ENCODE measurements at regions not wholly inside any gene's neighbourhood (a gene's known extent, or its start where the extent isn't known, plus 50 kb on each side); places are given as distances from the start of the nearest gene placed in this dataset.

- TF ChIP-seq CTCF (conservative IDR thresholded peaks at IDR 0.05; ENCODE audit: low read depth), result no peak
- ChIA-PET CTCF (interaction anchor here (0.5 to 0.8 kb wide), 4 partner anchors 51 to 1402 kb away, joined by 3 to 6 read pairs (median 4); no protein-coding TSS in a partner anchor), POLR2A (ENCODE audit: low non-redundant PET) (no interaction called here)
- H3K27ac ChIP-seq, result no peak overlapping the region
- peak; percentile 28 for DNase-seq (ENCODE audit: low spot score)
Observed at GRCh38 chr11:116193321-116194131, 579.3 kb downstream of the BUD13 start.

DNA sequence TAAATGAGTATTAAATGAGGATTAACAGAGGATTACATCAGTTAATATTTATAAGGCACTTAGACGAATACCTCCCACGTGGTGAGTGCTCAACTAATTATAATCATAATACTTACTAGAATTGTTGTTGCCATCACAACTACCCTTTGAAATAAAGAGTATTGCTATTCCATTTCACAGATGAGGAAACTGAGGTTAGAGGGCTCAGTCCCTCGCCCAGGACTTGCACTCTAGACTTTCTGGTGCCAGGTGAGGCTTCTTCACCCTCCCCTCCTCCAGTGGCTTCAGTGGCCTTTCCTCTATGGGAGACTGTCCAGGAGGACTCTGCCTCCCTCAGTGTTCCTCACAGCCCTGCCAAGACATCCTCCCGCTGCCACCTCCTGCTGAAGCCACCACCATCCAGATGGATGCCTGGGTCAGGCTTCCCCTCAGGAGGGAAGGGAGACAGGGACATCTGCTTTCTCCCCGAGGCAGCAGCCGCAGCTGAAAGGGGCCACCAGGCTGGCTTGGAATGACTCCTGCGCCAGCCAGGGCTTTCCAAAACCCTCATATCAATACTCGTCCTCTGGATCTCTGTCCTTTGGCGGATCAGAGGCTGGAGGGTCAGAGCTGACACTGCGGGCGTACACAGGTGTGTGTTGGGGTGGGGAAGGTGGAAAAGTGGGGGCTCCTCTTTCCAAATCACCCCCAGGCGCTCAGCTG, 580.1 kb downstream of the BUD13 start:
- no peak overlapping the region for H3K27ac ChIP-seq
- POLR2A ChIA-PET (ENCODE audit: low non-redundant PET), result no interaction called here
- TF ChIP-seq CTCF (conservative IDR thresholded peaks at IDR 0.05; ENCODE audit: low read depth), result no peak
- DNase-seq (ENCODE audit: low spot score), result no peak
- CTCF ChIA-PET, result no interaction called here

DNA sequence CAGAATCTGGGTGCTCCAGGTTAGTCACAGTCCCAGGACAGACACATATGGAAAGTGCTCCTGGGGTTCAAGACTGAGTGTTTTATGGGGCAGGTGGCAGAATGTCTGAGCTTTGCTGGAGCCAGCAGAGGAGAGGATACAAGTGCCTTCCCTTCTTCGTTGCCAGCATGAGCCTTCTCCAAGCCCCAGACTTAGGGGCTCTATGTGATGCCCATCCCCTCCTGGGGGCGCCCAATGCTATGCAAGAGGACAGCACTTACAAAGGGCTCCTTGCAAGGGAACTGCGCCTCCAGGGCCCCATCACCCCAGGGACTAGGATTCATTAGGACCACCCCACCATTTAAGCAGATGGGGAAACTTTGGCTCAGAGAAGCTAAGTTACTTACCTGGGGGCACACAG, 581.9 kb downstream of the BUD13 start:
- CTCF ChIA-PET, result no interaction called here
- TF ChIP-seq CTCF (conservative IDR thresholded peaks at IDR 0.05; ENCODE audit: low read depth), result no peak
- POLR2A ChIA-PET (ENCODE audit: low non-redundant PET), result no interaction called here
- H3K27ac ChIP-seq, result no peak overlapping the region
- no peak for DNase-seq (ENCODE audit: low spot score)

DNA sequence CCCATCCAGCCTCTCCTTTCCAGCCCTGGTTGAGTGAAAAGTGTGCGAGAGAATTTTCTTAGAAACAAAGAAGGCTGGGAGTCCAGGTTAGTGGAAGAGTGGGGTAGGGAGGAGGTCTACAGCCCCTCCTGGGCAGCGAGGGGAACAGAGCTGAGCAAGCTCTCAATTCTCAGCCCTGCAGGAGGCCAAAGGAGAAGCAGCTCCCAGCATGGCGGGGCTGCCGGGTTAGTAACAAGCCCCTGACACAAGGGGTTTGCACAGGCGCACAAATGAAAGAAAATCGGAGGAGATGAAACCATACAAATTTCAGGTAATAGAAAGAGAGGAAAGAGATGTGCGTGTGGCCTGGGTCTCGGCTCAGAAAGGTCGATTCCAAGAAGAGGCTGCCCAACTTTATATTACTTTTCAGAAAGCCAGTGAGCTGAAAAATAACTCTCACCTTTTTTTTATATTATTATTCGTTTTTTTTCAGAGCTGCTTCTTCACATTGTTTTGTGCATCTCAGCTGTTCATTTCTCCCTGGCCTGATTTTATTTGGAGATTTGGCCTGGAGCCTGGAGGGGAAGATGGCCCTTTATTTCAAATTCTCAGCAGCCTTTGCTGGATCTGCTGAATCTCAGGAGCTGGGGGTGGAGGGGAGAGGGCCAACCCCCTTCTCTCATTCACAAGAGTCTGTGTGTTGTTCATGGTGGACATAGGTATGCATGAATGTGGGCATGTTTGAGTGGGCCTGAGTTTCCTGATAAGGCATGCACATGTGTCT, 583.2 kb downstream of the BUD13 start:
- ChIA-PET POLR2A (ENCODE audit: low non-redundant PET) (no interaction called here), CTCF (interaction anchor here (0.6 kb wide), 1 partner anchor 502 kb away, joined by 5 read pairs; no protein-coding TSS in a partner anchor)
- no peak for DNase-seq (ENCODE audit: low spot score)
- H3K27ac ChIP-seq, result no peak overlapping the region
- TF ChIP-seq CTCF (conservative IDR thresholded peaks at IDR 0.05; ENCODE audit: low read depth), result no peak

DNA sequence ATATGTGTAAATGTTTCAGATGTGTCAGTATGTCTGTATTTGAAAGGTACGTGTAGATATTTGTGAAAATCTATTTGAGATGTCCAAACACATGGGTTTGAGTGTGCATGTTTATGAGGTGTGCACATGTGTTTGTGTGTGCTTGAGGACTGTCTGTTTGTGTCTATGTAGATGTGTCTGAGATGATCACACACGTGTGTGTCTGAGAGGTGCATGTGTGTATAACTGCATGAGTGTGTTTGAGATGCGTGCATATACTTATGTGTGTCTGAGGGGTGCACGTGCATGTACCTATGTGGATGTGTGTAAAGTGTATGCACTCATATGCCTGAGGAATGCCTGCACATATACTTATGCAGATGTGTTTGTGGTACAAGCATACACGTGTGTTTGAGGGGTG, 584.4 kb downstream of the BUD13 start:
- no peak for TF ChIP-seq CTCF (conservative IDR thresholded peaks at IDR 0.05; ENCODE audit: low read depth)

GRCh38 chr11:116187026-116187425, 585.8 kb downstream of the BUD13 start:
- no peak overlapping the region for H3K27ac ChIP-seq
- TF ChIP-seq CTCF (conservative IDR thresholded peaks at IDR 0.05; ENCODE audit: low read depth), result no peak
- ChIA-PET CTCF (interaction anchor here (0.7 kb wide), 1 partner anchor 65 kb away, joined by 7 read pairs; no protein-coding TSS in a partner anchor), POLR2A (ENCODE audit: low non-redundant PET) (no interaction called here)
- no peak for DNase-seq (ENCODE audit: low spot score)

More for the DNA sequence above, 584.4 kb downstream of the BUD13 start:
- no peak overlapping the region for H3K27ac ChIP-seq
- ChIA-PET CTCF (no interaction called here), POLR2A (ENCODE audit: low non-redundant PET) (no interaction called here)
- DNase-seq (ENCODE audit: low spot score), result no peak
